LNCaP clone FGC (cell line): ENCODE measurements at regions not wholly inside any gene's neighbourhood (a gene's known extent, or its start where the extent isn't known, plus 50 kb on each side); places are given as distances from the start of the nearest gene placed in this dataset.
A peak's percentile ranks its signal among the peaks of the same experiment; 100 is the strongest.

Experiments
- DNase-seq: peaks from one replicate; pipeline ENCODE4 v3.0.0-alpha.2; 2011; ENCODE audit warnings: low read depth
- H3K4me3 ChIP-seq: 2 replicates; pipeline ENCODE4 v1.5.1; 2011; ENCODE audit warnings: mild to moderate bottlenecking, low read depth, low read length, control low read depth
- TF ChIP-seq, protein P1 (sequence below): IDR thresholded peaks from 2 replicates; pipeline ENCODE4 v1.5.1; 2012; ENCODE audit warnings: mild to moderate bottlenecking; ENCODE audit not compliant: control insufficient read depth, insufficient read depth; ENCODE audit errors: extremely low read depth

DNA sequence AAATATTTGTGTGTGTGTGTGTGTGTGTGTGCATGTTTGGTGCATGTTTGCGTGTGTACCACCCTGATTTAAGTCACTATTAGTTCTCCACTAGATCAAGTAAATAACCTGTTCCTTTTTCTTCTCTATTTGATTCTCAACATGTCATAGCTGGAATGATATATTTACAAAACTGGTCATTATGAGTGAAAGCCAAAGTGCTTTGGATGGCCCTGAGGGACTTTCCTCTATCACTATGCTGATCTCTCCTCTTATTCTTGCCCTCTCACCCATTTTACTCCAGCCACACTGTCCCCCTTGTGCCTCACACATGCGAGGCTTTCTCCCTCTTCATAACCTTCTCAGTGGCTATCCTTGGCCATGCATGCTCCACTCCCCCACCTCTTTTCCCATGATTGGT lies 144.6 kb upstream of the NMUR2 start:
- no peak overlapping the region for H3K4me3 ChIP-seq
- DNase-seq: no peak
- TF ChIP-seq, protein P1, sequence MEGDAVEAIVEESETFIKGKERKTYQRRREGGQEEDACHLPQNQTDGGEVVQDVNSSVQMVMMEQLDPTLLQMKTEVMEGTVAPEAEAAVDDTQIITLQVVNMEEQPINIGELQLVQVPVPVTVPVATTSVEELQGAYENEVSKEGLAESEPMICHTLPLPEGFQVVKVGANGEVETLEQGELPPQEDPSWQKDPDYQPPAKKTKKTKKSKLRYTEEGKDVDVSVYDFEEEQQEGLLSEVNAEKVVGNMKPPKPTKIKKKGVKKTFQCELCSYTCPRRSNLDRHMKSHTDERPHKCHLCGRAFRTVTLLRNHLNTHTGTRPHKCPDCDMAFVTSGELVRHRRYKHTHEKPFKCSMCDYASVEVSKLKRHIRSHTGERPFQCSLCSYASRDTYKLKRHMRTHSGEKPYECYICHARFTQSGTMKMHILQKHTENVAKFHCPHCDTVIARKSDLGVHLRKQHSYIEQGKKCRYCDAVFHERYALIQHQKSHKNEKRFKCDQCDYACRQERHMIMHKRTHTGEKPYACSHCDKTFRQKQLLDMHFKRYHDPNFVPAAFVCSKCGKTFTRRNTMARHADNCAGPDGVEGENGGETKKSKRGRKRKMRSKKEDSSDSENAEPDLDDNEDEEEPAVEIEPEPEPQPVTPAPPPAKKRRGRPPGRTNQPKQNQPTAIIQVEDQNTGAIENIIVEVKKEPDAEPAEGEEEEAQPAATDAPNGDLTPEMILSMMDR: no peak

- no peak overlapping the region for H3K4me3 ChIP-seq
- TF ChIP-seq, protein P1: no peak
- DNase-seq: no peak
Observed at GRCh38 chr5:152551061-152551460, 146.0 kb upstream of the NMUR2 start.

DNA sequence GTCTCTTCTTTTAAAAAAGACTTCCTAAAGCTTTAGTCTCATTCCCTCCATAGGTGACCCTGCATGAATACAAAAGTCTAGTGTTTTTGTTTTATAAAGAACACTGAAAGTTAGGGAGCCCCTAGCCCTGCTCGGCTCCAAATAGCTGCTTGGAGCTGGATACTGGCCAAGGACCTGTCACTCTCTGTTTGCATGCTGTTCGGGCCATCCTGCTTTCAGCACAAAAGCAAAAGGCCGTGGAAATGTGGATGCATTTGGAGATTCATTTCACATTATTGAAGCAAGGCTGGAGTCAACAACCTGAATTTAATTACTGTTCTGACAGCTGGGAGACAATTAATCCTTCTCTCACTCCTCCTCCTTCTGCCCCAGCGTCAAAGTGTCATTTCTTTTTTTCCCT lies 151.7 kb upstream of the NMUR2 start:
- DNase-seq: no peak
- H3K4me3 ChIP-seq: no peak overlapping the region
- TF ChIP-seq, protein P1: no peak

- H3K4me3 ChIP-seq: no peak overlapping the region
- peak; percentile 15 for DNase-seq
- TF ChIP-seq, protein P1: peak; percentile 91
Observed at GRCh38 chr5:152560512-152561137, 155.5 kb upstream of the NMUR2 start.

DNA sequence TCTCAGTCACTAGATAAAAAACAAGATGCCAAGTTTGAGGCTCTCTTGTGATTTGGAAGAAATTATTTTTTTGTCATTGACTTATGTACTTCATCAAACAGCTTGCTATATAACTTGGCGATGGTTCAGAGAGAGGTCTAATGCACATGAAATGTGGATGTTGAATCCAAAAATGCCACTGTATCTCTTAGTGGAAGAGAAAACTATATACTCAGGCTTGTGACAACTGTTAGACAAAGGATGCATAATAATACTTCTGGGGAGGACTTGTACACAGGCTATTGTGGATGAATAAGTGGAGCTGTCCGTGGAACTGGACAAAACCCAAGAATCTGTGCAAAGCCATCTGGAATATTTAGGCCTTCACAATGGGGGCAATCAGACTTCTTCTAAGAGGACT lies 162.9 kb upstream of the NMUR2 start:
- TF ChIP-seq, protein P1: no peak
- no peak overlapping the region for H3K4me3 ChIP-seq
- no peak for DNase-seq

- DNase-seq: no peak
- H3K4me3 ChIP-seq: no peak overlapping the region
- TF ChIP-seq, protein P1: no peak
Observed at GRCh38 chr5:152572812-152573211, 167.7 kb upstream of the NMUR2 start.

GRCh38 chr5:152584103-152584502 lies 179.0 kb upstream of the NMUR2 start:
- TF ChIP-seq, protein P1: no peak
- no peak for DNase-seq
- no peak overlapping the region for H3K4me3 ChIP-seq
